Ovary (tissue), 7 donors: ENCODE measurements at regions not wholly inside any gene's neighbourhood (a gene's known extent, or its start where the extent isn't known, plus 50 kb on each side); places are given as distances from the start of the nearest gene placed in this dataset.

ENCODE experiments used
- DNase-seq, 5 donors: peaks; one replicate each; pipeline ENCODE4 v3.0.0-alpha.2; 2019 to 2020
- H3K27ac ChIP-seq, 2 donors: fragments of 200-600 bp; one replicate each; pipeline versions ENCODE4 v1.5.1 to v1.8.0; 2019 to 2022
- H3K27me3 ChIP-seq: fragments of 200-600 bp; one replicate; pipeline ENCODE4 v1.8.0; 2022
- H3K36me3 ChIP-seq: fragments of 200-600 bp; sonication (generic); one replicate; pipeline ENCODE4 v1.5.1; 2019
- H3K4me1 ChIP-seq: one replicate; pipeline ENCODE4 v1.8.1; 2013; ENCODE audit warnings: mild to moderate bottlenecking, moderate library complexity; ENCODE audit not compliant: insufficient read depth
- H3K4me3 ChIP-seq: fragments of 200-600 bp; sonication (generic); one replicate; pipeline ENCODE4 v1.5.1; 2017
- H3K9me3 ChIP-seq, 2 donors: fragments of 200-600 bp in 1 of 2; sonication (generic) in 1 of 2; one replicate each; pipeline versions ENCODE4 v1.5.1 to v1.8.1; 2013 to 2019; ENCODE audit warnings: mild to moderate bottlenecking in 1 of 2, moderate library complexity in 1 of 2
- CTCF ChIP-seq, 3 donors: fragments of 450-650 bp in 2 of 3; fragments of 200-600 bp in 1 of 3; IDR thresholded peaks; one replicate each; pipeline versions ENCODE4 v1.5.1 to v1.8.0; 2016 to 2022; ENCODE audit warnings: antibody characterized with exemption in 3 of 3, mild to moderate bottlenecking in 1 of 3
- EP300 ChIP-seq: sonication (generic); formaldehyde crosslinking; IDR thresholded peaks from one replicate; pipeline ENCODE4 v1.6.1; 2017; ENCODE audit warnings: antibody characterized with exemption
- POLR2A ChIP-seq: fragments of 450-650 bp; IDR thresholded peaks from one replicate; pipeline ENCODE4 v1.6.1; 2017; ENCODE audit warnings: antibody characterized with exemption, mild to moderate bottlenecking, moderate library complexity
- WGBS, 3 donors: extraction: QIAGEN DNeasy Blood & Tissue Kit in 1 of 3; methylation state at CpG; one replicate each; pipeline versions ENCODE4 v1.1.5 to v1.1.7; 2013 to 2017; 5-methylcytosine and 5-hydroxymethylcytosine counted together
- intact Hi-C, 4 donors: fragments of 100-400 bp; cut with DNase I; formaldehyde crosslinking; loops; one replicate each; pipeline versions ENCODE4 v1.11.0 to v1.15.1; 2022 to 2023
- donor health status: DM: no; HTN: no; CAD: no; lungs with moderate emphysema.
- donor health status: DM: no; HTN: no; CAD: no.
- donor health status: Bipolar disorder and iron deficiency.
- donor health status: DM: no; HTN: no; CAD: no.
- donor health status: DM: yes; HTN: yes; CAD: no.

- 79 to 88% (median 80%) methylated on average over 3 of the region's 3 CpGs for WGBS, 3 donors
- H3K4me1 ChIP-seq, result no peaks in the 10 kb centered on the region
These were observed 53.3 kb upstream of the MSI2 start for GRCh38 chr17:57203040-57203439.

More at GRCh38 chr17:57203040-57203439, 53.3 kb upstream of the MSI2 start:
- H3K27ac ChIP-seq, result no peak overlapping the region
- intact Hi-C loops, result no loop called here
- no peak for DNase-seq
- H3K27me3 ChIP-seq, result no peaks in the 10 kb centered on the region
- no peak overlapping the region for H3K4me3 ChIP-seq
- no peaks in the 10 kb centered on the region for H3K9me3 ChIP-seq
- H3K36me3 ChIP-seq, result no peaks in the 10 kb centered on the region
- TF ChIP-seq POLR2A (no peak), CTCF (IDR thresholded peaks at IDR 0.05) (no peak), EP300 (no peak)
